T-helper 2 cell treated with Interferon-gamma antibody and Interleukin-4, amounts not matched to agents 5 μg/mL and 100 μg/mL, for 36 hours (primary cell): ENCODE measurements at regions not wholly inside any gene's neighbourhood (a gene's known extent, or its start where the extent isn't known, plus 50 kb on each side); places are given as distances from the start of the nearest gene placed in this dataset.

Source experiments
- DNase-seq: peaks from one replicate; pipeline ENCODE4 v3.0.0; 2021; ENCODE audit warnings: low spot score
- H3K27ac Mint-ChIP-seq: one replicate; pipeline ENCODE4 v1.8.0; 2021; ENCODE audit warnings: mild to moderate bottlenecking, mixed read lengths
- H3K27me3 Mint-ChIP-seq: one replicate; pipeline ENCODE4 v1.8.0; 2021; ENCODE audit warnings: low read depth, mixed read lengths
- H3K36me3 Mint-ChIP-seq: one replicate; pipeline ENCODE4 v1.8.0; 2021; ENCODE audit warnings: low read depth, mixed read lengths
- H3K4me1 Mint-ChIP-seq: one replicate; pipeline ENCODE4 v1.8.0; 2021; ENCODE audit warnings: low read depth, mixed read lengths
- H3K4me3 Mint-ChIP-seq: one replicate; pipeline ENCODE4 v1.8.0; 2022; ENCODE audit warnings: mild to moderate bottlenecking, moderate library complexity, mixed read lengths
- H3K9me3 Mint-ChIP-seq: one replicate; pipeline ENCODE4 v1.8.0; 2021; ENCODE audit warnings: mixed read lengths

DNA sequence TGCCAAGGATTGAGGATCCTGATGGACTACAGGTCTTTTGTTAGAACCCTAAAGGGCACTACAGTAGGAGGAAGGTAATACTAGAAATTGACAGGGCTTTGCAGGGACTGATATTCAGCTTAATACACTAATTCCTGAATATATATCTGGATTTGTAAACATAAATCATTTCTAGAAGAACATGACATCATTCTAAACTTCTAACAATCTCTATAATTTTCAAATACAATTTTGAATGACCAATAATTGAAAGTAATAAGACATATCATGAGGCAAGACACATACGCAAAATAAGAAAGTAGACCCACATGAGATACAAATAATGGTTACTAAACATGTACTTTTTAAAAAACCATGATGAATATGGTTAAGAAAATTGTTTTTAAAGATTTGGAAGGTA lies 52.4 kb upstream of the LRRC8B start:
- DNase-seq: no peak
- peaks cover 58% of the 10 kb centered on the region for H3K27me3 Mint-ChIP-seq

DNA sequence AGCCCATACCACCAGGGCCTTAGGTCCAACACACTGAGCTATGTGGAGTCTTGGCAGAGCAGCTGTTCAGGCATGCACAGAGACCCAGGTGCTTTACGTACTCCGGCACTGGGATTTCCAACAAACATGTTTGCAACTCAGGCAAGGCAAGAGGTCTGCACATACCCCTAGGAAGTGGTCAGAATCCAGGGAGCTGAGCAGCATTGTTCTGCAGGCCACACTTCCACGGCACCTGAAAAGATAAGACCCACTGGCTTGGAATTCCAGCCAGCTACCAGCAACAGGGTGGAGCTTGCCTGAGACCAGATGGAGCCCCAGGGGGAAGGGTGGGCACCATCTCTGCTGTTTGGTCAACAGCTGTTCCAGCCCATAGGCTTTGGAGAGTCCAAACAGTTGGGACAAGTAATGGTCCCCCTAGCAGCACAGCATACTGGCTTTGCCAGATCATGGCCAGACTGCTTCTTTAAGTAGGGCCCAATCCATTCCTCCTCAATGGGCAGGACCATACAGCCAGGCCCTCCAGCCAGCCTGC lies 51.7 kb upstream of the LRRC8B start:
- no peak for DNase-seq
- Mint-ChIP-seq H3K27me3 (peaks cover 58% of the 10 kb centered on the region), H3K36me3 (peaks cover 10% of the 10 kb centered on the region), H3K27ac (no peak overlapping the region), H3K9me3 (peaks cover 22% of the 10 kb centered on the region), H3K4me3 (no peak overlapping the region), H3K4me1 (no peaks in the 10 kb centered on the region)

More for the DNA sequence above, 52.4 kb upstream of the LRRC8B start:
- Mint-ChIP-seq H3K4me1 (peaks cover under 1% of the 10 kb centered on the region), H3K4me3 (no peak overlapping the region), H3K27ac (no peak overlapping the region), H3K36me3 (peaks cover 10% of the 10 kb centered on the region), H3K9me3 (peaks cover 22% of the 10 kb centered on the region)
